ENCODE measurements at regions not wholly inside any gene's neighbourhood (a gene's known extent, or its start where the extent isn't known, plus 50 kb on each side); places are given as distances from the start of the nearest gene placed in this dataset.
"Not testable (repeated sequence)": the region's sequence is repeated elsewhere in the genome, so short reads cannot be mapped to it uniquely, and the experiment has no call there.

DNA sequence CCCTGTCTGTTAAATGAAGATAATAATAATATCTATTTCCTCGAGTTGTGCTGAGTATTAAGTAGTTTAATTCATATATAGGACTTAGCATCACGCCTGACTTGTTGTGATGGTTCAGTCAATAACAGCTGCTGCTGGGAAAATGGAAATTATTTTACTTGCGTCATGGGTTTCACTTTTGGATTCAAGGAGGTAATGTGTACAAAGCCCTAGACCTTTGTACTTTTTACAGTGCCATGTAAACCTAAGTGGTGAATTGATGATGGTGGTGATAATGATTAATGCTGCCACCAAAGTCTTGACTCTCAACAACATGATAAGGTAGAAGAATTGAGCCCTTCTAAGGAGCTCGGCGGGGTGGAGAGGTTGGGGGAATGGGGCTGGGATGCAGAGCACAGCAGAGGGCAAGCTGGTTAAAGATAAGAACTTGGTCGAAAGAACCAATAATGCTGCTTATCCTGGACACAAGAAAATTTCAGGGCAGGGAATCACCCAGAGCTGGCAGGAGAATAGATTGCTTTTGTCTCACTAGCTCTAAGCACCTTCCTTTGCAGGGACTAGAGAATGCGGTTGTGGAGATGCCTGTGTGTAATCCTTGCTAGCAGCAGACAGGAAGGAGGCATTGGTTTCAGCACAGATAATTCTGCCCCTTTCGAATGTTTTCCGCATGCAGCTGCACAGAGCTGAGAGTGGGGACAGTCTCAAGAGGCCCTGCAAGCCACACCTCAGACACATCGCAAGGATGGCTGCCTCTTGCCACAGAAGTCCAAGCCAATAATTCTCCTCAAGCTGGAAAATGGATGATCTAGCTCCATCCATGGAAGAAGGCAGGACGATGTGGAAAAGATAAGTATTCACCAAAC lies 187.1 kb downstream of the TMEM114 start:
- 53% methylated on average over 11 of the region's 11 CpGs for WGBS, 2 donors
- Histone ChIP-seq H3K36me3 (no peaks in the 10 kb centered on the region), H3K4me3 (no peak overlapping the region), H3K4me1 (no peaks in the 10 kb centered on the region), H3K27me3 (no peaks in the 10 kb centered on the region), H3K27ac (no peak overlapping the region), H3K9me3 (peaks cover 0 to 13% (median 0%) of the 10 kb centered on the region in 11 donors)
- DNase-seq, result no peak
- TF ChIP-seq, protein P1, sequence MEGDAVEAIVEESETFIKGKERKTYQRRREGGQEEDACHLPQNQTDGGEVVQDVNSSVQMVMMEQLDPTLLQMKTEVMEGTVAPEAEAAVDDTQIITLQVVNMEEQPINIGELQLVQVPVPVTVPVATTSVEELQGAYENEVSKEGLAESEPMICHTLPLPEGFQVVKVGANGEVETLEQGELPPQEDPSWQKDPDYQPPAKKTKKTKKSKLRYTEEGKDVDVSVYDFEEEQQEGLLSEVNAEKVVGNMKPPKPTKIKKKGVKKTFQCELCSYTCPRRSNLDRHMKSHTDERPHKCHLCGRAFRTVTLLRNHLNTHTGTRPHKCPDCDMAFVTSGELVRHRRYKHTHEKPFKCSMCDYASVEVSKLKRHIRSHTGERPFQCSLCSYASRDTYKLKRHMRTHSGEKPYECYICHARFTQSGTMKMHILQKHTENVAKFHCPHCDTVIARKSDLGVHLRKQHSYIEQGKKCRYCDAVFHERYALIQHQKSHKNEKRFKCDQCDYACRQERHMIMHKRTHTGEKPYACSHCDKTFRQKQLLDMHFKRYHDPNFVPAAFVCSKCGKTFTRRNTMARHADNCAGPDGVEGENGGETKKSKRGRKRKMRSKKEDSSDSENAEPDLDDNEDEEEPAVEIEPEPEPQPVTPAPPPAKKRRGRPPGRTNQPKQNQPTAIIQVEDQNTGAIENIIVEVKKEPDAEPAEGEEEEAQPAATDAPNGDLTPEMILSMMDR (IDR thresholded peaks at IDR 0.05), result no peak
- intact Hi-C loops (cut with DNase I), result no loop called here
- no peak for ATAC-seq

DNA sequence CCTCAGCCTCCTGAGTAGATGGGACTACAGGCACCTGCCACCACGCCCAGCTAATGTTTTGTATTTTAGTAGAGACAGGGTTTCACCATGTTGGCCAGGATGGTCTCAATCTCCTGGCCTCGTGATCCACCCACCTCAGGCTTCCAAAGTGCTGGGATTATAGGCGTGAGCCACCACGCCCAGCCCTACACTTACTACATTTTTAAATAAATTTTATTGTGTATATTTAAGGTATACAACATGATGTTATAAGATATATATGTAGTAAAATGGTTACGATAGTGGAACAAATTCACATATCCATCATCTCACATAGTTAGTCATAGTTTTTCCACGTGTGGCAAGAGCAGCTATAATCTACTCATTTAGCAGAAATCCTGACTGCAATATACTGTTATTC lies 189.6 kb downstream of the TMEM114 start:
- DNase-seq; intact Hi-C loops (cut with DNase I); H3K27ac ChIP-seq; H3K4me3 ChIP-seq; H3K4me1 ChIP-seq; H3K36me3 ChIP-seq; ATAC-seq; H3K27me3 ChIP-seq: not testable (repeated sequence)
- H3K9me3 ChIP-seq, result peaks cover 0 to 12% (median 0%) of the 10 kb centered on the region in 11 donors
- WGBS, 2 donors, result 73 to 75% methylated on average over 6 of the region's 6 CpGs

DNA sequence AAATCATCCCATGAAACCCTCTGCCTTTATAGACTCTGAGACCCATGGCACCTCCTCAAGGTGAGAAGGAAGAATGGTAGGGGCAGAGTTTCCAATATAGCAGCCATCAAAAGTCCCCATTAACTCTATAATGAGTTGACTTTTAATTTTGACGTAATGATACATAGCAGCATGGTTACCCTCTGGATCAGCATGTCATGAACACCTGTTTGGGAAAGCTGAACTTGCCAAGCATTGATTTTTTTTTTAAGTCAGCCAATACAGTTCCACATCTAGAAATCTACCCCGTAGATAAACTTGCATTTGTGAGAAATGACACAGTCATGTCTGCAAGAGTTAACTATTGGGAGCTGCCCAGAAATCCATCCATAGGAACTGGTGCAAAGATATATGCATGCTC lies 191.8 kb downstream of the TMEM114 start:
- no peak for ATAC-seq
- no peak overlapping the region for H3K27ac ChIP-seq

DNA sequence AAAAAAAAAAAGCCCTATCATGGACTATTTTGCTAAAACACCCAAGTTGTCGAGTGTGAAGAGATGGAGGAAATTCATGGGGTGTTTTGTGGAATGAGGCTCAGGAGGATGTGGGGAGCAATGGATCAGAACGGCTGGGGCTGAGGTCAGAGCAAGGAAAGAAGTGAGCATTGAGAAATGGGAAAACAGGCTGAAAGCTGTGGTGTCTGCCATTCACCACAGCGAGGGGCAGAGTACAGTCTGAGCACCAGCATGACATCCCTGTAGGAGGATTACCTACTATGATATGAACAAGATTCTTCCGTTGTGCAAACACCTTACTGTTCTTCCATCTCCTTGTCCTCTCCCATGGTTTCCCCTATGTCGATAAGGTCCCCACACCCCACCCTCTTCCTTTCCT lies 193.1 kb downstream of the TMEM114 start:
- DNase-seq, result no peak
- no peak for ATAC-seq
- WGBS, 2 donors, result 72 to 78% methylated on average over 5 of the region's 5 CpGs
- Histone ChIP-seq H3K4me1 (no peaks in the 10 kb centered on the region), H3K4me3 (no peak overlapping the region), H3K36me3 (no peaks in the 10 kb centered on the region), H3K9me3 (peaks cover 0 to 4% (median 0%) of the 10 kb centered on the region in 11 donors), H3K27me3 (peaks cover 0 to 16% (median 0%) of the 10 kb centered on the region in 7 donors), H3K27ac (no peak overlapping the region)
- TF ChIP-seq, protein P1 (IDR thresholded peaks at IDR 0.05), result no peak
- intact Hi-C loops (cut with DNase I), result no loop called here

More for the DNA sequence above, 191.8 kb downstream of the TMEM114 start:
- Histone ChIP-seq H3K27me3 (peaks cover 0 to 16% (median 0%) of the 10 kb centered on the region in 7 donors), H3K36me3 (no peaks in the 10 kb centered on the region), H3K9me3 (no peaks in the 10 kb centered on the region), H3K4me3 (no peak overlapping the region), H3K4me1 (no peaks in the 10 kb centered on the region)
- intact Hi-C loops (cut with DNase I), result no loop called here
- WGBS, 2 donors, result 77 to 80% methylated on average over 2 of the region's 2 CpGs
- DNase-seq, result no peak
- TF ChIP-seq, protein P1 (IDR thresholded peaks at IDR 0.05), result no peak

DNA sequence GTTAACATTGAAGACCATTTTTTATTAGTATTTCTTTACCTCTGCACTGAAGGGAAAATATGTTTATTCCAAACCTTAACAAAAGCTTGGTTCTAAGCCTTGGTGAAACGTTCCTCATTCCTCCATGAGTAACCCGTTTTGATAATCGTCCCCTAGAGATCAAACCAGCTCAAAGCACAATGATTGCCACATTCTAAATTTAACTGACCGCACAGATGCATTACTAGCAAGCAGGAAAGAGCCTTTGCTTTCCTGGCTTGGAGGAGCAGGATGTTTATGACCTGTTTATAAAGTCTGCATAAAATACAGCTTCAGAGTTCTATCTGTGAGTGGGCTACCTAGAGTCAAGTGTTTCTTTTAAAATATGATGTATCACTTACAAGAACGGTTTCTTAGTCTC lies 193.8 kb downstream of the TMEM114 start:
- DNase-seq (no peak), ATAC-seq (no peak)
- Histone ChIP-seq H3K36me3 (no peaks in the 10 kb centered on the region), H3K9me3 (peaks cover 0 to 6% (median 0%) of the 10 kb centered on the region in 11 donors), H3K27ac (no peak overlapping the region), H3K4me3 (no peak overlapping the region), H3K27me3 (peaks cover 0 to 16% (median 0%) of the 10 kb centered on the region in 7 donors), H3K4me1 (no peaks in the 10 kb centered on the region)
- intact Hi-C loops (cut with DNase I), result no loop called here
- TF ChIP-seq, protein P1 (IDR thresholded peaks at IDR 0.05), result no peak
- 55 to 62% methylated on average over 5 of the region's 5 CpGs for WGBS, 2 donors
